CD14-positive monocyte (primary cell): ENCODE measurements at regions not wholly inside any gene's neighbourhood (a gene's known extent, or its start where the extent isn't known, plus 50 kb on each side); places are given as distances from the start of the nearest gene placed in this dataset.

ENCODE experiments used
- DNase-seq, 3 donors: peaks; one replicate each; pipeline ENCODE4 v3.0.0-alpha.2; 2011 to 2022
- H2AFZ ChIP-seq: 2 replicates; pipeline ENCODE4 v1.6.0; 2012; ENCODE audit warnings: mild to moderate bottlenecking, low read depth, low read length, inconsistent platforms; ENCODE audit not compliant: insufficient read depth, poor library complexity, severe bottlenecking
- H3K27ac ChIP-seq, 2 donors: 1 replicate in 1 of 2; 2 replicates in 1 of 2; pipeline ENCODE4 v1.5.1; 2012 to 2013; ENCODE audit warnings: low read length in 2 of 2, control low read depth in 1 of 2, inconsistent platforms in 1 of 2, low read depth in 1 of 2, mild to moderate bottlenecking in 1 of 2
- H3K27me3 ChIP-seq, 2 donors: one replicate each; pipeline versions ENCODE4 v1.6.0 to v1.6.1; 2011 to 2013; ENCODE audit warnings: low read length in 2 of 2; ENCODE audit not compliant: control insufficient read depth in 2 of 2, insufficient read depth in 2 of 2
- H3K36me3 ChIP-seq, 2 donors: replicated peaks in 1 of 2; 1 replicate in 1 of 2; 2 replicates in 1 of 2; pipeline versions ENCODE4 v1.5.1 to v1.6.1; 2012 to 2013; ENCODE audit warnings: low read length in 2 of 2, control low read depth in 1 of 2, inconsistent platforms in 1 of 2, mild to moderate bottlenecking in 1 of 2; ENCODE audit not compliant: insufficient read depth in 2 of 2, control insufficient read depth in 1 of 2
- H3K4me1 ChIP-seq, 2 donors: 1 replicate in 1 of 2; 2 replicates in 1 of 2; pipeline versions ENCODE4 v1.5.1 to v1.6.1; 2012 to 2013; ENCODE audit warnings: low read length in 2 of 2, control low read depth in 1 of 2, inconsistent platforms in 1 of 2, mild to moderate bottlenecking in 1 of 2, moderate library complexity in 1 of 2; ENCODE audit not compliant: insufficient read depth in 2 of 2, control insufficient read depth in 1 of 2
- H3K4me2 ChIP-seq: replicated peaks from 2 replicates; pipeline ENCODE3; 2012; ENCODE audit warnings: low read length, moderate library complexity, mild to moderate bottlenecking; ENCODE audit not compliant: poor library complexity, severe bottlenecking; ENCODE audit errors: extremely low read depth
- H3K4me3 ChIP-seq, 3 experiments: fragments of 200-600 bp in 1 of 3; sonication (generic) in 1 of 3; replicated peaks in 1 of 3; 1 replicate in 2 of 3; 2 replicates in 1 of 3; pipeline ENCODE4 v1.5.1; 2011 to 2013; ENCODE audit warnings: low read length in 3 of 3, mild to moderate bottlenecking in 3 of 3, control low read depth in 2 of 3, low read depth in 2 of 3, inconsistent platforms in 1 of 3, moderate library complexity in 1 of 3
- H3K79me2 ChIP-seq: 2 replicates; pipeline ENCODE4 v1.6.0; 2012; ENCODE audit warnings: mild to moderate bottlenecking, control low read depth, inconsistent platforms, low read length, moderate library complexity; ENCODE audit not compliant: insufficient read depth
- H3K9ac ChIP-seq: 2 replicates; pipeline ENCODE4 v1.6.0; 2017; ENCODE audit warnings: low read length, mild to moderate bottlenecking; ENCODE audit not compliant: insufficient read depth, poor library complexity, severe bottlenecking
- H3K9me3 ChIP-seq, 2 donors: replicated peaks in 1 of 2; 1 replicate in 1 of 2; 2 replicates in 1 of 2; pipeline versions ENCODE4 v1.5.1 to v1.6.1; 2012 to 2013; ENCODE audit warnings: low read length in 2 of 2, control low read depth in 1 of 2; ENCODE audit not compliant: control insufficient read depth in 1 of 2, insufficient read depth in 1 of 2
- H4K20me1 ChIP-seq: 2 replicates; pipeline ENCODE4 v1.6.0; 2012; ENCODE audit warnings: mild to moderate bottlenecking, low read length, control low read depth, moderate library complexity; ENCODE audit not compliant: insufficient read depth
- H3K27ac Mint-ChIP-seq, 7 donors: one replicate each; pipeline ENCODE4 v1.8.0; 2020; ENCODE audit warnings: mild to moderate bottlenecking in 7 of 7, mixed read lengths in 7 of 7, moderate library complexity in 6 of 7, inconsistent platforms in 2 of 7
- H3K27me3 Mint-ChIP-seq, 3 donors: one replicate each; pipeline ENCODE4 v1.8.0; 2021 to 2022; ENCODE audit warnings: low read depth in 3 of 3, mild to moderate bottlenecking in 3 of 3, mixed read lengths in 3 of 3, moderate library complexity in 3 of 3, inconsistent platforms in 1 of 3
- H3K36me3 Mint-ChIP-seq, 2 donors: one replicate each; pipeline ENCODE4 v1.8.0; 2020; ENCODE audit warnings: mixed read lengths in 2 of 2, inconsistent platforms in 1 of 2, mild to moderate bottlenecking in 1 of 2
- H3K4me1 Mint-ChIP-seq: one replicate; pipeline ENCODE4 v1.8.0; 2020; ENCODE audit warnings: mild to moderate bottlenecking, mixed read lengths
- H3K4me3 Mint-ChIP-seq, 2 donors: one replicate each; pipeline ENCODE4 v1.8.0; 2020; ENCODE audit warnings: mild to moderate bottlenecking in 2 of 2, mixed read lengths in 2 of 2, moderate library complexity in 1 of 2
- H3K9me3 Mint-ChIP-seq, 7 donors: one replicate each; pipeline ENCODE4 v1.8.0; 2020 to 2022; ENCODE audit warnings: mixed read lengths in 7 of 7, mild to moderate bottlenecking in 6 of 7, moderate library complexity in 6 of 7, inconsistent platforms in 2 of 7
- CTCF ChIP-seq: fragments of 200-600 bp; IDR thresholded peaks from one replicate; pipeline ENCODE4 v1.8.0; 2022; ENCODE audit warnings: antibody characterized with exemption, mild to moderate bottlenecking
- WGBS: methylation state at CpG from one replicate; pipeline ENCODE4 v1.1.5; 2013; ENCODE audit warnings: missing lambda C conversion rate; ENCODE audit not compliant: insufficient coverage; 5-methylcytosine and 5-hydroxymethylcytosine counted together
- intact Hi-C, 2 donors: fragments of 100-400 bp; cut with micrococcal nuclease; formaldehyde crosslinking; loops; one replicate each; pipeline versions ENCODE4 v1.15.0 to v1.15.1; 2023

- H4K20me1 ChIP-seq: no peaks in the 10 kb centered on the region
- H3K27ac ChIP-seq: no peak overlapping the region
- Mint-ChIP-seq H3K27me3 (no peaks in the 10 kb centered on the region), H3K36me3 (no peaks in the 10 kb centered on the region), H3K4me3 (no peak overlapping the region), H3K9me3 (peaks cover 0 to 2% (median 0%) of the 10 kb centered on the region in 7 donors), H3K4me1 (no peaks in the 10 kb centered on the region), H3K27ac (no peak overlapping the region)
- no peak for DNase-seq
- H3K9ac ChIP-seq: no peak overlapping the region
- no CpG with 5 or more reads among the region's 1 CpG for WGBS
- TF ChIP-seq CTCF: no peak
- no peaks in the 10 kb centered on the region for H3K9me3 ChIP-seq
- no peak overlapping the region for H3K4me2 ChIP-seq
- no peaks in the 10 kb centered on the region for H3K27me3 ChIP-seq
- H3K36me3 ChIP-seq: no peaks in the 10 kb centered on the region
- no peaks in the 10 kb centered on the region for H3K79me2 ChIP-seq
- intact Hi-C loops: no loop called here
- H2AFZ ChIP-seq: no peak overlapping the region
- no peaks in the 10 kb centered on the region for H3K4me1 ChIP-seq
- H3K4me3 ChIP-seq: no peak overlapping the region
Measured at GRCh38 chr6:66970373-66970772, 1263.3 kb upstream of the EYS start.

- no CpG with 5 or more reads among the region's 2 CpGs for WGBS
- intact Hi-C loops: no loop called here
- Histone ChIP-seq H3K27ac (no peak overlapping the region), H3K4me2 (no peak overlapping the region), H3K9ac (no peak overlapping the region), H3K4me3 (no peak overlapping the region), H3K27me3 (no peaks in the 10 kb centered on the region), H3K4me1 (no peaks in the 10 kb centered on the region), H2AFZ (no peak overlapping the region), H4K20me1 (no peaks in the 10 kb centered on the region), H3K9me3 (no peaks in the 10 kb centered on the region), H3K36me3 (no peaks in the 10 kb centered on the region), H3K79me2 (no peaks in the 10 kb centered on the region)
- no peaks in the 10 kb centered on the region for H3K27me3 Mint-ChIP-seq
- no peak for TF ChIP-seq CTCF
- peaks cover 0 to 5% (median 2%) of the 10 kb centered on the region in 7 donors for H3K9me3 Mint-ChIP-seq
- H3K4me3 Mint-ChIP-seq: no peak overlapping the region
- no peaks in the 10 kb centered on the region for H3K36me3 Mint-ChIP-seq
- no peak overlapping the region for H3K27ac Mint-ChIP-seq
- no peaks in the 10 kb centered on the region for H3K4me1 Mint-ChIP-seq
- no peak for DNase-seq
Measured at GRCh38 chr6:66965227-66965626, 1258.2 kb upstream of the EYS start.
